Heart right ventricle (tissue), 16 donors: ENCODE measurements at regions not wholly inside any gene's neighbourhood (a gene's known extent, or its start where the extent isn't known, plus 50 kb on each side); places are given as distances from the start of the nearest gene placed in this dataset.

ENCODE experiments used
- ATAC-seq, 8 donors: fragments of 200-7000 bp; cut with Tn5 transposase; one replicate each; pipeline ENCODE4 v1.9.1; 2020; ENCODE audit warnings: mild to moderate bottlenecking in 8 of 8, moderate library complexity in 8 of 8, moderate number of reproducible peaks in 1 of 8
- DNase-seq, 2 donors: peaks; one replicate each; pipeline ENCODE4 v3.0.0-alpha.2; 2020
- H3K27ac ChIP-seq, 10 donors: fragments of 200-600 bp; sonication (generic) in 2 of 10; one replicate each; pipeline versions ENCODE4 v1.5.0 to v1.8.0; 2020 to 2022; ENCODE audit warnings: mild to moderate bottlenecking in 3 of 10
- H3K27me3 ChIP-seq, 7 donors: fragments of 200-600 bp; one replicate each; pipeline ENCODE4 v1.8.0; 2021 to 2022; ENCODE audit warnings: mild to moderate bottlenecking in 2 of 7
- H3K36me3 ChIP-seq, 9 donors: fragments of 200-600 bp; sonication (generic) in 1 of 9; one replicate each; pipeline versions ENCODE4 v1.5.0 to v1.8.0; 2020 to 2022; ENCODE audit warnings: mild to moderate bottlenecking in 2 of 9
- H3K4me1 ChIP-seq, 9 donors: fragments of 200-600 bp; sonication (generic) in 1 of 9; one replicate each; pipeline versions ENCODE4 v1.5.0 to v1.8.0; 2020 to 2022; ENCODE audit warnings: mild to moderate bottlenecking in 4 of 9
- H3K4me3 ChIP-seq, 10 donors: fragments of 200-600 bp; sonication (generic) in 2 of 10; one replicate each; pipeline versions ENCODE4 v1.5.0 to v1.8.0; 2020 to 2022; ENCODE audit warnings: mild to moderate bottlenecking in 7 of 10, moderate library complexity in 2 of 10
- H3K9me3 ChIP-seq, 11 donors: fragments of 200-600 bp in 10 of 11; sonication (generic) in 2 of 11; one replicate each; pipeline versions ENCODE4 v1.5.0 to v1.8.0; 2013 to 2022; ENCODE audit warnings: mild to moderate bottlenecking in 2 of 11, control low read depth in 1 of 11, moderate library complexity in 1 of 11
- CTCF ChIP-seq, 9 donors: fragments of 200-600 bp; sonication (generic) in 2 of 9; IDR thresholded peaks; one replicate each; pipeline versions ENCODE4 v1.5.0 to v1.8.0; 2021 to 2022; ENCODE audit warnings: antibody characterized with exemption in 9 of 9, mild to moderate bottlenecking in 5 of 9, moderate library complexity in 1 of 9
- WGBS, 2 donors: extraction: QIAGEN DNeasy Blood & Tissue Kit; methylation state at CpG; one replicate each; pipeline ENCODE4 v1.1.7; 2013; ENCODE audit warnings: inconsistent platforms in 1 of 2; 5-methylcytosine and 5-hydroxymethylcytosine counted together
- intact Hi-C, 10 donors: fragments of 100-400 bp; cut with DNase I; formaldehyde crosslinking; loops; one replicate each; pipeline versions ENCODE4 v1.11.1 to v1.14.2; 2022
- donor health status: Arrhythmogenic right ventricular cardiomyopathy.
- donor health status: ischemic (EF 13 %, LVEDD 7.1; RV severe dilation, severe dysfunction).
- donor health status: healthy with polysubstance abuse.
- donor health status: DM: no; HTN: yes; CAD: no.
- donor health status: DM: no; HTN: no; CAD: no.
- donor health status: ischemic (EF 25% LVEDD 6.9; RV normal size, moderate dysfunction).
- donor health status: ischemic (EF 25% LVEDD 5.7; RV mildly dilated, moderate dysfunction).
- donor health status: healthy.
- donor health status: DM: yes; HTN: yes; CAD: no.
- donor health status: Ischemic cardiomyopathy.
- donor health status: ischemic (EF 35%, LVEDD 5.7; RV mildly dilated, moderate dysfunction).
- donor health status: nonischemic (EF 11% LVEDD 7.7; RV severe dilation, severe dysfunction).
- donor health status: DM: yes; HTN: yes; CAD: no.
- donor health status: PGD.
- donor health status: ischemic (EF 29% LVEDD 5.4; RV normal size, mild dysfunction).
- donor health status: nonischemic (EF 23%, LVEDD 6.1; RV moderate dilation, normal function).

- Histone ChIP-seq H3K4me3 (no peak overlapping the region), H3K27ac (no peak overlapping the region), H3K27me3 (peaks cover 0 to 6% (median 0%) of the 10 kb centered on the region in 7 donors), H3K36me3 (no peaks in the 10 kb centered on the region), H3K9me3 (peaks cover 0 to 7% (median 0%) of the 10 kb centered on the region in 11 donors), H3K4me1 (peaks cover 0 to 15% (median 10%) of the 10 kb centered on the region in 9 donors)
- 92 to 93% methylated on average over 5 of the region's 5 CpGs for WGBS, 2 donors
- ATAC-seq = no peak
- DNase-seq = no peak
- no peak for TF ChIP-seq CTCF (IDR thresholded peaks at IDR 0.05)
- intact Hi-C loops = loop anchor here in 2 of 10 donors (5.0 to 10.0 kb wide), 2 partner anchors 301 to 308 kb away; partner anchors contain the start of genes AMIGO2 (in 1 of the 2) and PCED1B (in 1 of the 2)
These were observed 305.9 kb upstream of the AMIGO2 start for GRCh38 chr12:47385653-47386052.

- TF ChIP-seq CTCF (IDR thresholded peaks at IDR 0.05) = no peak
- DNase-seq (no peak), ATAC-seq (peak in 4 of 8 donors; percentile 37 to 83 (median 54))
- H3K4me3 ChIP-seq = no peak overlapping the region
- intact Hi-C loops = loop anchor here in 1 of 10 donors (10.0 kb wide), 1 partner anchor 299 kb away; no protein-coding TSS in a partner anchor
- no peaks in the 10 kb centered on the region for H3K36me3 ChIP-seq
- H3K27ac ChIP-seq = no peak overlapping the region
- H3K27me3 ChIP-seq = peaks cover 0 to 6% (median 0%) of the 10 kb centered on the region in 7 donors
- WGBS, 2 donors = 9 to 14% methylated on average over 4 of the region's 4 CpGs
- peaks cover 0 to 18% (median 14%) of the 10 kb centered on the region in 9 donors for H3K4me1 ChIP-seq
- H3K9me3 ChIP-seq = peaks cover 0 to 7% (median 0%) of the 10 kb centered on the region in 11 donors
These were observed 304.2 kb upstream of the AMIGO2 start for GRCh38 chr12:47383942-47384341.

- Histone ChIP-seq H3K27me3 (peaks cover 0 to 3% (median 0%) of the 10 kb centered on the region in 7 donors), H3K27ac (no peak overlapping the region), H3K36me3 (no peaks in the 10 kb centered on the region), H3K4me1 (peaks cover 0 to 35% (median 26%) of the 10 kb centered on the region in 9 donors), H3K9me3 (peaks cover 0 to 7% (median 0%) of the 10 kb centered on the region in 11 donors), H3K4me3 (no peak overlapping the region)
- WGBS, 2 donors = 90 to 94% methylated on average over 1 of the region's 1 CpG
- ATAC-seq (no peak), DNase-seq (no peak)
- intact Hi-C loops = loop anchor here in 1 of 10 donors (10.0 kb wide), 1 partner anchor 298 kb away; no protein-coding TSS in a partner anchor
- TF ChIP-seq CTCF (IDR thresholded peaks at IDR 0.05) = no peak
These were observed 302.5 kb upstream of the AMIGO2 start for GRCh38 chr12:47382305-47382704.

GRCh38 chr12:47378907-47379306 lies 299.1 kb upstream of the AMIGO2 start:
- Histone ChIP-seq H3K4me3 (no peak overlapping the region), H3K27ac (peak overlapping the region in 6 of 10 donors; percentile 2 to 74 (median 61)), H3K27me3 (no peaks in the 10 kb centered on the region), H3K36me3 (no peaks in the 10 kb centered on the region), H3K4me1 (peaks cover 0 to 30% (median 20%) of the 10 kb centered on the region in 9 donors), H3K9me3 (peaks cover 0 to 24% (median 0%) of the 10 kb centered on the region in 11 donors)
- intact Hi-C loops = loop anchor here in 1 of 10 donors (10.0 kb wide), 1 partner anchor 294 kb away; no protein-coding TSS in a partner anchor
- no peak for DNase-seq
- ATAC-seq = no peak
- no peak for TF ChIP-seq CTCF (IDR thresholded peaks at IDR 0.05)
